Lung (tissue), 11 donors: ENCODE measurements at regions not wholly inside any gene's neighbourhood (a gene's known extent, or its start where the extent isn't known, plus 50 kb on each side); places are given as distances from the start of the nearest gene placed in this dataset.

Source experiments
- ATAC-seq: fragments of 200-7000 bp; cut with Tn5 transposase; one replicate; pipeline ENCODE4 v1.9.1; 2020; ENCODE audit warnings: moderate number of reproducible peaks; ENCODE audit not compliant: insufficient read depth, low FRiP score
- DNase-seq, 3 donors: peaks; one replicate each; pipeline ENCODE4 v3.0.0-alpha.2; 2013 to 2017
- H3K27ac ChIP-seq, 2 donors: one replicate each; pipeline ENCODE4 v1.5.1; 2013; ENCODE audit warnings: mild to moderate bottlenecking in 2 of 2, moderate library complexity in 2 of 2, control low read depth in 1 of 2, inconsistent platforms in 1 of 2, low read depth in 1 of 2, low read length in 1 of 2
- H3K27me3 ChIP-seq, 3 donors: one replicate each; pipeline ENCODE4 v1.5.1; 2013; ENCODE audit warnings: low read length in 2 of 3; ENCODE audit not compliant: control insufficient read depth in 3 of 3, insufficient read depth in 3 of 3
- H3K36me3 ChIP-seq, 4 donors: one replicate each; pipeline ENCODE4 v1.5.1; 2013; ENCODE audit warnings: low read length in 4 of 4, mild to moderate bottlenecking in 1 of 4, moderate library complexity in 1 of 4; ENCODE audit not compliant: control insufficient read depth in 4 of 4, insufficient read depth in 4 of 4
- H3K4me1 ChIP-seq, 5 donors: one replicate each; pipeline ENCODE4 v1.5.1; 2013; ENCODE audit warnings: low read length in 5 of 5, mild to moderate bottlenecking in 2 of 5, moderate library complexity in 1 of 5; ENCODE audit not compliant: control insufficient read depth in 5 of 5, insufficient read depth in 5 of 5
- H3K4me3 ChIP-seq: one replicate; pipeline ENCODE4 v1.5.1; 2013; ENCODE audit warnings: mild to moderate bottlenecking, control low read depth, moderate library complexity
- H3K9ac ChIP-seq, 2 donors: one replicate each; pipeline ENCODE4 v1.5.1; 2013; ENCODE audit warnings: low read length in 2 of 2, control low read depth in 1 of 2; ENCODE audit not compliant: insufficient read depth in 1 of 2
- H3K9me3 ChIP-seq, 4 donors: one replicate each; pipeline ENCODE4 v1.5.1; 2013; ENCODE audit warnings: low read length in 3 of 4, mild to moderate bottlenecking in 1 of 4, moderate library complexity in 1 of 4; ENCODE audit not compliant: control insufficient read depth in 4 of 4, insufficient read depth in 3 of 4
- CTCF ChIP-seq: IDR thresholded peaks from 2 replicates; pipeline ENCODE4 v1.5.1; 2012; ENCODE audit warnings: mild to moderate bottlenecking; ENCODE audit errors: control extremely low read depth, extremely low read depth
- WGBS, 2 donors: extraction: QIAGEN DNeasy Blood & Tissue Kit; methylation state at CpG; one replicate each; pipeline ENCODE4 v1.1.7; 2013; 5-methylcytosine and 5-hydroxymethylcytosine counted together
- donor health status: control.
- donor health status: control.
- donor health status: Bipolar disorder and iron deficiency.
- donor health status: healthy.
- donor health status: DM: yes; HTN: yes; CAD: no.

- H3K4me1 ChIP-seq = peaks cover 0 to 2% (median 0%) of the 10 kb centered on the region in 5 donors
- no peak overlapping the region for H3K4me3 ChIP-seq
- no peak overlapping the region for H3K9ac ChIP-seq
- WGBS, 2 donors = 79 to 90% methylated on average over 5 of the region's 5 CpGs
- H3K36me3 ChIP-seq = no peaks in the 10 kb centered on the region
- H3K9me3 ChIP-seq = peaks cover 0 to 1% (median 0%) of the 10 kb centered on the region in 4 donors
- DNase-seq (no peak), ATAC-seq (no peak)
- TF ChIP-seq CTCF = no peak
- no peak overlapping the region for H3K27ac ChIP-seq
- no peaks in the 10 kb centered on the region for H3K27me3 ChIP-seq
These were observed 95.9 kb upstream of the GNAQ start for GRCh38 chr9:78127279-78128225.

- peaks cover 0 to 2% (median 0%) of the 10 kb centered on the region in 5 donors for H3K4me1 ChIP-seq
- WGBS, 2 donors = 65 to 90% methylated on average over 1 of the region's 1 CpG
- ATAC-seq (no peak), DNase-seq (no peak)
- no peak overlapping the region for H3K27ac ChIP-seq
- no peak for TF ChIP-seq CTCF
- peaks cover 0 to 1% (median 0%) of the 10 kb centered on the region in 4 donors for H3K9me3 ChIP-seq
- no peaks in the 10 kb centered on the region for H3K27me3 ChIP-seq
- H3K9ac ChIP-seq = no peak overlapping the region
- H3K4me3 ChIP-seq = no peak overlapping the region
- H3K36me3 ChIP-seq = no peaks in the 10 kb centered on the region
These were observed 92.2 kb upstream of the GNAQ start for GRCh38 chr9:78123808-78124207.

- WGBS, 2 donors = 83 to 84% methylated on average over 5 of the region's 5 CpGs
These were observed 91.0 kb upstream of the GNAQ start for GRCh38 chr9:78122631-78123030.

More at GRCh38 chr9:78122631-78123030, 91.0 kb upstream of the GNAQ start:
- no peak for TF ChIP-seq CTCF
- Histone ChIP-seq H3K27me3 (no peaks in the 10 kb centered on the region), H3K9me3 (peaks cover 0 to 1% (median 0%) of the 10 kb centered on the region in 4 donors), H3K9ac (no peak overlapping the region), H3K4me1 (peaks cover 0 to 2% (median 0%) of the 10 kb centered on the region in 5 donors), H3K4me3 (no peak overlapping the region), H3K27ac (no peak overlapping the region), H3K36me3 (no peaks in the 10 kb centered on the region)
- DNase-seq (no peak), ATAC-seq (no peak)
